ENCODE measurements at regions not wholly inside any gene's neighbourhood (a gene's known extent, or its start where the extent isn't known, plus 50 kb on each side); places are given as distances from the start of the nearest gene placed in this dataset.

GRCh38 chr5:54403121-54403520 lies 52.4 kb upstream of the HSPB3 start:
- TF ChIP-seq CTCF (IDR thresholded peaks at IDR 0.05; ENCODE audit: poor library complexity) = no peak
- no peak for TF ChIP-seq EZH2 (IDR thresholded peaks at IDR 0.05; ENCODE audit: borderline replicate concordance)
- TF ChIP-seq EZH2phosphoT487 (IDR thresholded peaks at IDR 0.05; ENCODE audit: low read depth, severe bottlenecking, unreplicated experiment) = no peak
